ENCODE measurements at regions not wholly inside any gene's neighbourhood (a gene's known extent, or its start where the extent isn't known, plus 50 kb on each side); places are given as distances from the start of the nearest gene placed in this dataset.

GRCh38 chr9:25990376-25990775 lies 312.1 kb upstream of the TUSC1 start:
- no peak overlapping the region for H3K4me3 ChIP-seq (IDR thresholded peaks at IDR 0.05; ENCODE audit: insufficient read depth, low read depth, low read length)
- no peaks in the 10 kb centered on the region for H3K36me3 ChIP-seq (ENCODE audit: insufficient read depth)
- H4K20me1 ChIP-seq (ENCODE audit: insufficient read depth) = no peaks in the 10 kb centered on the region
- no peak for TF ChIP-seq CTCF (conservative IDR thresholded peaks at IDR 0.05; ENCODE audit: low read depth, low read length)
- H3K9ac ChIP-seq = no peak overlapping the region
- H3K27ac ChIP-seq = no peak overlapping the region
- H3K4me2 ChIP-seq = no peak overlapping the region
- no peaks in the 10 kb centered on the region for H3K79me2 ChIP-seq (ENCODE audit: insufficient read depth, low read depth)
- H3K4me1 ChIP-seq (ENCODE audit: low read depth, poor library complexity, severe bottlenecking) = no peaks in the 10 kb centered on the region
- H3K27me3 ChIP-seq (ENCODE audit: insufficient read depth, low read depth) = no peaks in the 10 kb centered on the region
- H2AFZ ChIP-seq (ENCODE audit: low read depth) = no peak overlapping the region

- no peak overlapping the region for H3K4me2 ChIP-seq
- H2AFZ ChIP-seq (ENCODE audit: low read depth) = no peak overlapping the region
- no peak for TF ChIP-seq CTCF (conservative IDR thresholded peaks at IDR 0.05; ENCODE audit: low read depth, low read length)
- H3K4me1 ChIP-seq (ENCODE audit: low read depth, poor library complexity, severe bottlenecking) = no peaks in the 10 kb centered on the region
- no peaks in the 10 kb centered on the region for H3K27me3 ChIP-seq (ENCODE audit: insufficient read depth, low read depth)
- no peak overlapping the region for H3K4me3 ChIP-seq (IDR thresholded peaks at IDR 0.05; ENCODE audit: insufficient read depth, low read depth, low read length)
- no peak overlapping the region for H3K9ac ChIP-seq
- H3K36me3 ChIP-seq (ENCODE audit: insufficient read depth) = no peaks in the 10 kb centered on the region; the same call in 1 of the 2 replicates
- no peaks in the 10 kb centered on the region for H4K20me1 ChIP-seq (ENCODE audit: insufficient read depth)
- no peak overlapping the region for H3K27ac ChIP-seq
- H3K79me2 ChIP-seq (ENCODE audit: insufficient read depth, low read depth) = no peaks in the 10 kb centered on the region
Observed at GRCh38 chr9:25975667-25976066, 297.4 kb upstream of the TUSC1 start.

GRCh38 chr9:25964239-25964638 lies 286.0 kb upstream of the TUSC1 start:
- H3K27ac ChIP-seq = no peak overlapping the region
- no peaks in the 10 kb centered on the region for H3K79me2 ChIP-seq (ENCODE audit: insufficient read depth, low read depth)
- no peaks in the 10 kb centered on the region for H3K27me3 ChIP-seq (ENCODE audit: insufficient read depth, low read depth)
- no peaks in the 10 kb centered on the region for H4K20me1 ChIP-seq (ENCODE audit: insufficient read depth)
- peak overlapping the region; percentile 56; the same call in 1 of the 2 replicates for H2AFZ ChIP-seq (ENCODE audit: low read depth)
- H3K9ac ChIP-seq = no peak overlapping the region
- no peak overlapping the region for H3K4me3 ChIP-seq (IDR thresholded peaks at IDR 0.05; ENCODE audit: insufficient read depth, low read depth, low read length)
- TF ChIP-seq CTCF (conservative IDR thresholded peaks at IDR 0.05; ENCODE audit: low read depth, low read length) = peak; percentile 76
- no peak overlapping the region for H3K4me2 ChIP-seq
- H3K4me1 ChIP-seq (ENCODE audit: low read depth, poor library complexity, severe bottlenecking) = peaks cover 2% of the 10 kb centered on the region
- H3K36me3 ChIP-seq (ENCODE audit: insufficient read depth) = no peaks in the 10 kb centered on the region

- H3K4me3 ChIP-seq (IDR thresholded peaks at IDR 0.05; ENCODE audit: insufficient read depth, low read depth, low read length) = no peak overlapping the region
- no peaks in the 10 kb centered on the region for H3K36me3 ChIP-seq (ENCODE audit: insufficient read depth)
- H2AFZ ChIP-seq (ENCODE audit: low read depth) = no peak overlapping the region
- no peak overlapping the region for H3K4me2 ChIP-seq
- no peaks in the 10 kb centered on the region for H3K27me3 ChIP-seq (ENCODE audit: insufficient read depth, low read depth)
- no peak overlapping the region for H3K27ac ChIP-seq
- H3K4me1 ChIP-seq (ENCODE audit: low read depth, poor library complexity, severe bottlenecking) = peaks cover 2% of the 10 kb centered on the region
- H3K79me2 ChIP-seq (ENCODE audit: insufficient read depth, low read depth) = no peaks in the 10 kb centered on the region
- H4K20me1 ChIP-seq (ENCODE audit: insufficient read depth) = no peaks in the 10 kb centered on the region
- H3K9ac ChIP-seq = no peak overlapping the region
- TF ChIP-seq CTCF (conservative IDR thresholded peaks at IDR 0.05; ENCODE audit: low read depth, low read length) = no peak
Observed at GRCh38 chr9:25960178-25960577, 281.9 kb upstream of the TUSC1 start.

Measured in KMS-11 (cell line).